ENCODE measurements at regions not wholly inside any gene's neighbourhood (a gene's known extent, or its start where the extent isn't known, plus 50 kb on each side); places are given as distances from the start of the nearest gene placed in this dataset.

- TF ChIP-seq, protein P1, sequence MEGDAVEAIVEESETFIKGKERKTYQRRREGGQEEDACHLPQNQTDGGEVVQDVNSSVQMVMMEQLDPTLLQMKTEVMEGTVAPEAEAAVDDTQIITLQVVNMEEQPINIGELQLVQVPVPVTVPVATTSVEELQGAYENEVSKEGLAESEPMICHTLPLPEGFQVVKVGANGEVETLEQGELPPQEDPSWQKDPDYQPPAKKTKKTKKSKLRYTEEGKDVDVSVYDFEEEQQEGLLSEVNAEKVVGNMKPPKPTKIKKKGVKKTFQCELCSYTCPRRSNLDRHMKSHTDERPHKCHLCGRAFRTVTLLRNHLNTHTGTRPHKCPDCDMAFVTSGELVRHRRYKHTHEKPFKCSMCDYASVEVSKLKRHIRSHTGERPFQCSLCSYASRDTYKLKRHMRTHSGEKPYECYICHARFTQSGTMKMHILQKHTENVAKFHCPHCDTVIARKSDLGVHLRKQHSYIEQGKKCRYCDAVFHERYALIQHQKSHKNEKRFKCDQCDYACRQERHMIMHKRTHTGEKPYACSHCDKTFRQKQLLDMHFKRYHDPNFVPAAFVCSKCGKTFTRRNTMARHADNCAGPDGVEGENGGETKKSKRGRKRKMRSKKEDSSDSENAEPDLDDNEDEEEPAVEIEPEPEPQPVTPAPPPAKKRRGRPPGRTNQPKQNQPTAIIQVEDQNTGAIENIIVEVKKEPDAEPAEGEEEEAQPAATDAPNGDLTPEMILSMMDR (IDR thresholded peaks at IDR 0.05; ENCODE audit: extremely low read depth, missing control alignments) = no peak
- no peak for DNase-seq (ENCODE audit: low spot score)
These were observed 58.8 kb upstream of the SYN3 start for GRCh38 chr22:33116841-33117547.

- TF ChIP-seq, protein P1 (IDR thresholded peaks at IDR 0.05; ENCODE audit: extremely low read depth, missing control alignments) = no peak
- no peak for DNase-seq (ENCODE audit: low spot score)
These were observed 56.4 kb upstream of the SYN3 start for GRCh38 chr22:33114565-33114964.

GRCh38 chr22:33112580-33112979 is 54.4 kb upstream of the SYN3 start:
- TF ChIP-seq, protein P1 (IDR thresholded peaks at IDR 0.05; ENCODE audit: extremely low read depth, missing control alignments) = no peak
- DNase-seq (ENCODE audit: low spot score) = no peak

DNA sequence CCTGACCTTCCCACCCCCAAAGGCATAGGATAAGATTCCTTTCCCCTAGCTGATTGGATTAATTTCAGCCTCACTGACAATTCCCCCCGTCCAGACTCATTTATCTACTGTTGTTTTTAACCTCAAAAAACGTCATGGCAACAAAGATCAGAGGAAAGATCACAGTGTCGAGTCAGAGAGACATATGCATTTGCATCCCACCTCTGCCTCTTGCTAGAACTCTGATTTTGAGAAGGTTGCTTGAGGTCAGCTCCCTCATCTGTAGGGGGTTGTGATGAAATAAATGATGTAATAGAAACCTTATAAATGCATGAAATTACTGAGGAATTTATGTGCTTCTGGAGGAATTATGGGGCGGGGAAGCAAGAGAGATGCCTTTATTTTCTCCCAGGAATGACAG is 53.3 kb upstream of the SYN3 start:
- DNase-seq (ENCODE audit: low spot score) = no peak
- TF ChIP-seq, protein P1 (IDR thresholded peaks at IDR 0.05; ENCODE audit: extremely low read depth, missing control alignments) = no peak

GRCh38 chr22:33110562-33111163 is 52.5 kb upstream of the SYN3 start:
- no peak for DNase-seq (ENCODE audit: low spot score)
- TF ChIP-seq, protein P1 (IDR thresholded peaks at IDR 0.05; ENCODE audit: extremely low read depth, missing control alignments) = no peak

GRCh38 chr22:33109514-33110430 is 51.6 kb upstream of the SYN3 start:
- TF ChIP-seq, protein P1 (IDR thresholded peaks at IDR 0.05; ENCODE audit: extremely low read depth, missing control alignments) = no peak

DNA sequence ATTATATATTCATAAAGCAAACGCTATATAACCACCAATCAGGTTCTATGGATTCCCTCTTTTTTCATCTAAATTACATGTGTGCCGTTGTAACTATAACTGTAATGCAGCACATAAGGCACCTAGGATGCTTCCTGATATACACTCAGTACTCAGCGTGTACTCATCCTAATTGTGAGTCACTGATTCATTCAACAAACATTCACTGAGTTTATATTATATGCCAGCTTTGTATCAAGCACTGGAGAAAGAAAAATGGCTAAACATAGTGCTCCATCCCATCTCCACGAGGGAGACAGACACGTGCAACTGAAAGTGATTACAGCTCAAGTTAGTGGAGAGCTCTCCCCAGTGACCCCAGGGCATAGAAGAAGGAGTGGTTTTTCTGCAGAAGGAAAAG is 49.9 kb upstream of the SYN3 start:
- TF ChIP-seq, protein P1 (IDR thresholded peaks at IDR 0.05; ENCODE audit: extremely low read depth, missing control alignments) = no peak
- DNase-seq (ENCODE audit: low spot score) = no peak

More at GRCh38 chr22:33109514-33110430, 51.6 kb upstream of the SYN3 start:
- no peak for DNase-seq (ENCODE audit: low spot score)

Data from GM20000 (cell line).